ENCODE measurements at regions not wholly inside any gene's neighbourhood (a gene's known extent, or its start where the extent isn't known, plus 50 kb on each side); places are given as distances from the start of the nearest gene placed in this dataset.

GRCh38 chr13:22064854-22065620 lies 394.2 kb downstream of the FGF9 start:
- intact Hi-C loops (cut with micrococcal nuclease) (no loop called here), in situ Hi-C loops (cut with MboI) (no loop called here)
- Histone ChIP-seq H2AFZ (ENCODE audit: low read depth, low read length) (no peak overlapping the region), H3K79me2 (ENCODE audit: control insufficient read depth, insufficient read depth, low read length) (no peaks in the 10 kb centered on the region), H3K27ac (ENCODE audit: extremely low read depth, low read depth, low read length) (no peak overlapping the region), H3K4me2 (ENCODE audit: insufficient read depth, low read length) (no peak overlapping the region), H3K27me3 (ENCODE audit: control insufficient read depth in 2 of 2, insufficient read depth in 2 of 2, low read length in 2 of 2) (peaks cover 0 to 9% of the 10 kb centered on the region in 2 experiments; a peak in 1 of 5 replicates), H4K20me1 (replicated peaks; ENCODE audit: control insufficient read depth, insufficient read depth, low read length) (no peaks in the 10 kb centered on the region), H3K9ac (ENCODE audit: insufficient read depth in 1 of 2, low read depth in 2 of 2, low read length in 2 of 2) (no peak overlapping the region), H3K9me1 (ENCODE audit: control insufficient read depth, insufficient read depth, low read length) (no peaks in the 10 kb centered on the region), H3K9me3 (replicated peaks; ENCODE audit: control insufficient read depth, insufficient read depth, low read depth, low read length) (no peaks in the 10 kb centered on the region), H3K4me3 (no peak overlapping the region), H3K36me3 (ENCODE audit: control insufficient read depth, insufficient read depth, low read length) (no peaks in the 10 kb centered on the region), H3K4me1 (replicated peaks in 1 of 2; ENCODE audit: control insufficient read depth in 2 of 2, insufficient read depth in 2 of 2, low read length in 2 of 2) (no peaks in the 10 kb centered on the region)
- POLR2A ChIA-PET = no interaction called here
- ATAC-seq = no peak
- no peak for FAIRE-seq
- BruUV-seq (replicated peaks) = no TSS peak
- TF ChIP-seq ZNF75A (CRISPR knock-in tag; IDR thresholded peaks at IDR 0.05) = no peak
- no peak for TF ChIP-seq HDAC3 (IDR thresholded peaks at IDR 0.05; ENCODE audit: borderline replicate concordance, partially characterized antibody)
- TF ChIP-seq ZNF76 (CRISPR knock-in tag; IDR thresholded peaks at IDR 0.05; ENCODE audit: borderline replicate concordance) = no peak
- 3% methylated on average over 8 of the region's 13 CpGs for WGBS (ENCODE audit: insufficient coverage, low coverage, missing lambda C conversion rate)
- CTCF ChIA-PET (ENCODE audit: low intra/inter-chr PET ratio) = no interaction called here
- no peak for DNase-seq (ENCODE audit: extremely low read depth in 1 of 4, low spot score in 3 of 4)

- Histone ChIP-seq H3K4me1 (replicated peaks in 1 of 2; ENCODE audit: control insufficient read depth in 2 of 2, insufficient read depth in 2 of 2, low read length in 2 of 2) (no peaks in the 10 kb centered on the region), H3K36me3 (ENCODE audit: control insufficient read depth, insufficient read depth, low read length) (no peaks in the 10 kb centered on the region), H3K79me2 (ENCODE audit: control insufficient read depth, insufficient read depth, low read length) (no peaks in the 10 kb centered on the region), H3K9me1 (ENCODE audit: control insufficient read depth, insufficient read depth, low read length) (no peaks in the 10 kb centered on the region), H4K20me1 (replicated peaks; ENCODE audit: control insufficient read depth, insufficient read depth, low read length) (no peaks in the 10 kb centered on the region), H3K4me2 (ENCODE audit: insufficient read depth, low read length) (no peak overlapping the region), H3K4me3 (no peak overlapping the region), H3K9ac (ENCODE audit: insufficient read depth in 1 of 2, low read depth in 2 of 2, low read length in 2 of 2) (no peak overlapping the region), H3K9me3 (replicated peaks; ENCODE audit: control insufficient read depth, insufficient read depth, low read depth, low read length) (no peaks in the 10 kb centered on the region), H3K27ac (ENCODE audit: extremely low read depth, low read depth, low read length) (no peak overlapping the region), H3K27me3 (ENCODE audit: control insufficient read depth in 2 of 2, insufficient read depth in 2 of 2, low read length in 2 of 2) (no peaks in the 10 kb centered on the region; a peak in 1 of 5 replicates), H2AFZ (ENCODE audit: low read depth, low read length) (no peak overlapping the region)
- intact Hi-C loops (cut with micrococcal nuclease) (no loop called here), in situ Hi-C loops (cut with MboI) (no loop called here)
- WGBS (ENCODE audit: insufficient coverage, low coverage, missing lambda C conversion rate) = 0% methylated on average over 5 of the region's 5 CpGs
- FAIRE-seq = no peak
- TF ChIP-seq SFPQ (IDR thresholded peaks at IDR 0.05; ENCODE audit: low read depth, low read length) (no peak), MXD1 (CRISPR knock-in tag; IDR thresholded peaks at IDR 0.05; ENCODE audit: borderline replicate concordance, poor library complexity, severe bottlenecking) (no peak), CCAR2 (IDR thresholded peaks at IDR 0.05; ENCODE audit: low read depth, low read length) (no peak)
- TF ChIP-seq, protein P1, sequence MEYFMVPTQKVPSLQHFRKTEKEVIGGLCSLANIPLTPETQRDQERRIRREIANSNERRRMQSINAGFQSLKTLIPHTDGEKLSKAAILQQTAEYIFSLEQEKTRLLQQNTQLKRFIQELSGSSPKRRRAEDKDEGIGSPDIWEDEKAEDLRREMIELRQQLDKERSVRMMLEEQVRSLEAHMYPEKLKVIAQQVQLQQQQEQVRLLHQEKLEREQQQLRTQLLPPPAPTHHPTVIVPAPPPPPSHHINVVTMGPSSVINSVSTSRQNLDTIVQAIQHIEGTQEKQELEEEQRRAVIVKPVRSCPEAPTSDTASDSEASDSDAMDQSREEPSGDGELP (CRISPR knock-in tag; IDR thresholded peaks at IDR 0.05; ENCODE audit: borderline replicate concordance) = no peak
- no peak for DNase-seq (ENCODE audit: extremely low read depth in 1 of 4, low spot score in 3 of 4)
- no peak for ATAC-seq
- POLR2A ChIA-PET = no interaction called here
- CTCF ChIA-PET (ENCODE audit: low intra/inter-chr PET ratio) = no interaction called here
- BruUV-seq (replicated peaks) = no TSS peak
These were observed 402.8 kb downstream of the FGF9 start for GRCh38 chr13:22073718-22074117.
